WTC11 (cell line): ENCODE measurements at regions not wholly inside any gene's neighbourhood (a gene's known extent, or its start where the extent isn't known, plus 50 kb on each side); places are given as distances from the start of the nearest gene placed in this dataset.

ENCODE experiments used
- ATAC-seq: fragments of 200-7000 bp; cut with Tn5 transposase; 2 replicates; pipeline ENCODE4 v1.10.0; 2021; ENCODE audit warnings: mild to moderate bottlenecking, moderate library complexity
- CTCF ChIA-PET: fragments of 300-600 bp; sonication (Branson Sonifier 250); formaldehyde crosslinking; loops from one replicate; lab custom pipeline; 2021; ENCODE audit warnings: antibody characterized with exemption; lab: Charles Lee
- POLR2A ChIA-PET: fragments of 350-600 bp; sonication (Branson Sonifier 250); formaldehyde crosslinking; loops from one replicate; lab custom pipeline; 2021; ENCODE audit warnings: antibody characterized with exemption; lab: Charles Lee
- DNase-seq: peaks from one replicate; pipeline ENCODE4 v3.0.0; 2021; ENCODE audit warnings: low spot score
- H3K27ac Mint-ChIP-seq: 2 replicates; pipeline ENCODE4 v1.8.0; 2021; ENCODE audit warnings: mixed read lengths
- H3K27me3 Mint-ChIP-seq: 2 replicates; pipeline ENCODE4 v1.8.0; 2021; ENCODE audit warnings: low read depth, mild to moderate bottlenecking, moderate library complexity, mixed read lengths
- H3K36me3 Mint-ChIP-seq: 2 replicates; pipeline ENCODE4 v1.8.0; 2021; ENCODE audit warnings: mixed read lengths
- H3K4me1 Mint-ChIP-seq: 2 replicates; pipeline ENCODE4 v1.8.0; 2022; ENCODE audit warnings: mixed read lengths
- H3K4me3 Mint-ChIP-seq: 2 replicates; pipeline ENCODE4 v1.8.0; 2021; ENCODE audit warnings: mild to moderate bottlenecking, moderate library complexity, mixed read lengths
- H3K9me3 Mint-ChIP-seq: 2 replicates; pipeline ENCODE4 v1.8.0; 2021; ENCODE audit warnings: mixed read lengths
- E2F1 ChIP-seq: sonication (generic); formaldehyde crosslinking; IDR thresholded peaks from 2 replicates; pipeline ENCODE4 v1.8.0; 2022; ENCODE audit warnings: mild to moderate bottlenecking, missing genetic modification reagents
- ELF4 ChIP-seq: sonication (generic); formaldehyde crosslinking; IDR thresholded peaks from 2 replicates; pipeline ENCODE4 v1.8.1; 2022; ENCODE audit warnings: low read depth, mild to moderate bottlenecking, moderate library complexity, missing genetic modification reagents
- FOXP1 ChIP-seq: sonication (generic); formaldehyde crosslinking; IDR thresholded peaks from 2 replicates; pipeline ENCODE4 v1.8.0; 2022; ENCODE audit warnings: missing genetic modification reagents, mild to moderate bottlenecking, moderate library complexity, borderline replicate concordance
- JAZF1 ChIP-seq: fragments of 250-450 bp; sonication (Bioruptor Pico); IDR thresholded peaks from 2 replicates; pipeline ENCODE4 v1.9.0; 2021; ENCODE audit warnings: moderate library complexity, mild to moderate bottlenecking, inconsistent platforms
- KAT7 ChIP-seq: sonication (generic); formaldehyde crosslinking; IDR thresholded peaks from 2 replicates; pipeline ENCODE4 v1.8.1; 2023; ENCODE audit warnings: missing genetic modification reagents, mild to moderate bottlenecking, borderline replicate concordance
- MYBL2 ChIP-seq: sonication (generic); formaldehyde crosslinking; IDR thresholded peaks from 2 replicates; pipeline ENCODE4 v1.8.1; 2023; ENCODE audit warnings: mild to moderate bottlenecking, moderate library complexity, missing genetic modification reagents
- PRRX2 ChIP-seq: fragments of 250-450 bp; sonication (Bioruptor Pico); IDR thresholded peaks from 2 replicates; pipeline ENCODE4 v1.8.0; 2021; ENCODE audit warnings: mild to moderate bottlenecking
- RELA ChIP-seq: sonication (generic); formaldehyde crosslinking; IDR thresholded peaks from 2 replicates; pipeline ENCODE4 v1.8.1; 2022; ENCODE audit warnings: missing genetic modification reagents, mild to moderate bottlenecking, borderline replicate concordance
- SMAD4 ChIP-seq: sonication (generic); formaldehyde crosslinking; IDR thresholded peaks from 2 replicates; pipeline ENCODE4 v1.8.0; 2022; ENCODE audit warnings: mild to moderate bottlenecking, missing genetic modification reagents
- SP1 ChIP-seq: sonication (generic); formaldehyde crosslinking; conservative IDR thresholded peaks from 2 replicates; pipeline ENCODE4 v1.8.1; 2022; ENCODE audit warnings: missing genetic modification reagents
- TP53 ChIP-seq: sonication (generic); formaldehyde crosslinking; IDR thresholded peaks from 2 replicates; pipeline ENCODE4 v1.8.1; 2023; ENCODE audit warnings: mild to moderate bottlenecking, missing genetic modification reagents
- ZNF281 ChIP-seq: sonication (generic); formaldehyde crosslinking; IDR thresholded peaks from 2 replicates; pipeline ENCODE4 v1.8.0; 2023; ENCODE audit warnings: mild to moderate bottlenecking, missing genetic modification reagents
- ZNF317 ChIP-seq: sonication (generic); formaldehyde crosslinking; IDR thresholded peaks from 2 replicates; pipeline ENCODE4 v1.8.1; 2023; ENCODE audit warnings: low read depth, mild to moderate bottlenecking, moderate library complexity, missing genetic modification reagents, borderline replicate concordance
- ZNF671 ChIP-seq: fragments of 250-450 bp; sonication (Bioruptor Pico); IDR thresholded peaks from 2 replicates; pipeline ENCODE4 v1.8.0; 2021; ENCODE audit warnings: mild to moderate bottlenecking
- TF ChIP-seq, protein P1 (sequence below): sonication (generic); formaldehyde crosslinking; IDR thresholded peaks from 2 replicates; pipeline ENCODE4 v1.8.0; 2022; ENCODE audit warnings: mild to moderate bottlenecking, missing genetic modification reagents
- TF ChIP-seq, protein P2 (sequence below): fragments of 250-450 bp; sonication (Bioruptor Pico); IDR thresholded peaks from 2 replicates; pipeline ENCODE4 v1.9.0; 2021; ENCODE audit warnings: mild to moderate bottlenecking
- TF ChIP-seq, protein P3 (sequence below): sonication (generic); formaldehyde crosslinking; IDR thresholded peaks from 2 replicates; pipeline ENCODE4 v1.8.1; 2023; ENCODE audit warnings: mild to moderate bottlenecking, missing genetic modification reagents
- TF ChIP-seq, protein P4 (sequence below): sonication (generic); formaldehyde crosslinking; IDR thresholded peaks from 2 replicates; pipeline ENCODE4 v1.8.0; 2022; ENCODE audit warnings: missing genetic modification reagents
- TF ChIP-seq, protein P5 (sequence below): fragments of 250-450 bp; sonication (Bioruptor Pico); IDR thresholded peaks from 2 replicates; pipeline ENCODE4 v1.9.0; 2021; ENCODE audit warnings: moderate library complexity, mild to moderate bottlenecking, inconsistent platforms, borderline replicate concordance

GRCh38 chr7:119630406-119630969 lies 642.5 kb upstream of the KCND2 start:
- ChIA-PET CTCF (no interaction called here), POLR2A (interaction anchor here (0.7 kb wide), 1 partner anchor 65 kb away, joined by 3 read pairs; no protein-coding TSS in a partner anchor)
- Mint-ChIP-seq H3K9me3 (no peaks in the 10 kb centered on the region), H3K36me3 (no peaks in the 10 kb centered on the region), H3K27ac (no peak overlapping the region), H3K27me3 (no peaks in the 10 kb centered on the region), H3K4me1 (peaks cover 3% of the 10 kb centered on the region; the same call in 1 of the 2 replicates), H3K4me3 (no peak overlapping the region)
- ATAC-seq (peak; percentile 93), DNase-seq (no peak)
- no peak for TF ChIP-seq ELF4 (CRISPR knock-in tag)
- TF ChIP-seq MYBL2 (CRISPR knock-in tag), result no peak
- no peak for TF ChIP-seq PRRX2 (CRISPR knock-in tag)
- TF ChIP-seq ZNF317 (CRISPR knock-in tag), result no peak
- TF ChIP-seq, protein P1, sequence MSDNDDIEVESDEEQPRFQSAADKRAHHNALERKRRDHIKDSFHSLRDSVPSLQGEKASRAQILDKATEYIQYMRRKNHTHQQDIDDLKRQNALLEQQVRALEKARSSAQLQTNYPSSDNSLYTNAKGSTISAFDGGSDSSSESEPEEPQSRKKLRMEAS, result no peak
- TF ChIP-seq SP1 (CRISPR knock-in tag), result no peak
- no peak for TF ChIP-seq JAZF1 (CRISPR knock-in tag)
- TF ChIP-seq, protein P2, sequence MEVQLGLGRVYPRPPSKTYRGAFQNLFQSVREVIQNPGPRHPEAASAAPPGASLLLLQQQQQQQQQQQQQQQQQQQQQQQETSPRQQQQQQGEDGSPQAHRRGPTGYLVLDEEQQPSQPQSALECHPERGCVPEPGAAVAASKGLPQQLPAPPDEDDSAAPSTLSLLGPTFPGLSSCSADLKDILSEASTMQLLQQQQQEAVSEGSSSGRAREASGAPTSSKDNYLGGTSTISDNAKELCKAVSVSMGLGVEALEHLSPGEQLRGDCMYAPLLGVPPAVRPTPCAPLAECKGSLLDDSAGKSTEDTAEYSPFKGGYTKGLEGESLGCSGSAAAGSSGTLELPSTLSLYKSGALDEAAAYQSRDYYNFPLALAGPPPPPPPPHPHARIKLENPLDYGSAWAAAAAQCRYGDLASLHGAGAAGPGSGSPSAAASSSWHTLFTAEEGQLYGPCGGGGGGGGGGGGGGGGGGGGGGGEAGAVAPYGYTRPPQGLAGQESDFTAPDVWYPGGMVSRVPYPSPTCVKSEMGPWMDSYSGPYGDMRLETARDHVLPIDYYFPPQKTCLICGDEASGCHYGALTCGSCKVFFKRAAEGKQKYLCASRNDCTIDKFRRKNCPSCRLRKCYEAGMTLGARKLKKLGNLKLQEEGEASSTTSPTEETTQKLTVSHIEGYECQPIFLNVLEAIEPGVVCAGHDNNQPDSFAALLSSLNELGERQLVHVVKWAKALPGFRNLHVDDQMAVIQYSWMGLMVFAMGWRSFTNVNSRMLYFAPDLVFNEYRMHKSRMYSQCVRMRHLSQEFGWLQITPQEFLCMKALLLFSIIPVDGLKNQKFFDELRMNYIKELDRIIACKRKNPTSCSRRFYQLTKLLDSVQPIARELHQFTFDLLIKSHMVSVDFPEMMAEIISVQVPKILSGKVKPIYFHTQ, result no peak
- TF ChIP-seq, protein P3, sequence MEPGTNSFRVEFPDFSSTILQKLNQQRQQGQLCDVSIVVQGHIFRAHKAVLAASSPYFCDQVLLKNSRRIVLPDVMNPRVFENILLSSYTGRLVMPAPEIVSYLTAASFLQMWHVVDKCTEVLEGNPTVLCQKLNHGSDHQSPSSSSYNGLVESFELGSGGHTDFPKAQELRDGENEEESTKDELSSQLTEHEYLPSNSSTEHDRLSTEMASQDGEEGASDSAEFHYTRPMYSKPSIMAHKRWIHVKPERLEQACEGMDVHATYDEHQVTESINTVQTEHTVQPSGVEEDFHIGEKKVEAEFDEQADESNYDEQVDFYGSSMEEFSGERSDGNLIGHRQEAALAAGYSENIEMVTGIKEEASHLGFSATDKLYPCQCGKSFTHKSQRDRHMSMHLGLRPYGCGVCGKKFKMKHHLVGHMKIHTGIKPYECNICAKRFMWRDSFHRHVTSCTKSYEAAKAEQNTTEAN (CRISPR knock-in tag), result no peak
- TF ChIP-seq, protein P4, sequence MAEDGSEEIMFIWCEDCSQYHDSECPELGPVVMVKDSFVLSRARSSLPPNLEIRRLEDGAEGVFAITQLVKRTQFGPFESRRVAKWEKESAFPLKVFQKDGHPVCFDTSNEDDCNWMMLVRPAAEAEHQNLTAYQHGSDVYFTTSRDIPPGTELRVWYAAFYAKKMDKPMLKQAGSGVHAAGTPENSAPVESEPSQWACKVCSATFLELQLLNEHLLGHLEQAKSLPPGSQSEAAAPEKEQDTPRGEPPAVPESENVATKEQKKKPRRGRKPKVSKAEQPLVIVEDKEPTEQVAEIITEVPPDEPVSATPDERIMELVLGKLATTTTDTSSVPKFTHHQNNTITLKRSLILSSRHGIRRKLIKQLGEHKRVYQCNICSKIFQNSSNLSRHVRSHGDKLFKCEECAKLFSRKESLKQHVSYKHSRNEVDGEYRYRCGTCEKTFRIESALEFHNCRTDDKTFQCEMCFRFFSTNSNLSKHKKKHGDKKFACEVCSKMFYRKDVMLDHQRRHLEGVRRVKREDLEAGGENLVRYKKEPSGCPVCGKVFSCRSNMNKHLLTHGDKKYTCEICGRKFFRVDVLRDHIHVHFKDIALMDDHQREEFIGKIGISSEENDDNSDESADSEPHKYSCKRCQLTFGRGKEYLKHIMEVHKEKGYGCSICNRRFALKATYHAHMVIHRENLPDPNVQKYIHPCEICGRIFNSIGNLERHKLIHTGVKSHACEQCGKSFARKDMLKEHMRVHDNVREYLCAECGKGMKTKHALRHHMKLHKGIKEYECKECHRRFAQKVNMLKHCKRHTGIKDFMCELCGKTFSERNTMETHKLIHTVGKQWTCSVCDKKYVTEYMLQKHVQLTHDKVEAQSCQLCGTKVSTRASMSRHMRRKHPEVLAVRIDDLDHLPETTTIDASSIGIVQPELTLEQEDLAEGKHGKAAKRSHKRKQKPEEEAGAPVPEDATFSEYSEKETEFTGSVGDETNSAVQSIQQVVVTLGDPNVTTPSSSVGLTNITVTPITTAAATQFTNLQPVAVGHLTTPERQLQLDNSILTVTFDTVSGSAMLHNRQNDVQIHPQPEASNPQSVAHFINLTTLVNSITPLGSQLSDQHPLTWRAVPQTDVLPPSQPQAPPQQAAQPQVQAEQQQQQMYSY (CRISPR knock-in tag), result no peak
- no peak for TF ChIP-seq SMAD4 (CRISPR knock-in tag)
- TF ChIP-seq, protein P5, sequence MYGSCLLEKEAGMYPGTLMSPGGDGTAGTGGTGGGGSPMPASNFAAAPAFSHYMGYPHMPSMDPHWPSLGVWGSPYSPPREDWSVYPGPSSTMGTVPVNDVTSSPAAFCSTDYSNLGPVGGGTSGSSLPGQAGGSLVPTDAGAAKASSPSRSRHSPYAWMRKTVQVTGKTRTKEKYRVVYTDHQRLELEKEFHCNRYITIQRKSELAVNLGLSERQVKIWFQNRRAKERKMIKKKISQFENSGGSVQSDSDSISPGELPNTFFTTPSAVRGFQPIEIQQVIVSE (CRISPR knock-in tag), result no peak
- TF ChIP-seq KAT7 (CRISPR knock-in tag), result no peak
- no peak for TF ChIP-seq TP53
- no peak for TF ChIP-seq ZNF671 (CRISPR knock-in tag)
- TF ChIP-seq E2F1 (CRISPR knock-in tag), result no peak
- TF ChIP-seq ZNF281 (CRISPR knock-in tag), result no peak
- TF ChIP-seq FOXP1 (CRISPR knock-in tag), result no peak
- no peak for TF ChIP-seq RELA (CRISPR knock-in tag)
